ENCODE measurements at regions not wholly inside any gene's neighbourhood (a gene's known extent, or its start where the extent isn't known, plus 50 kb on each side); places are given as distances from the start of the nearest gene placed in this dataset.

GRCh38 chr6:40796260-40797221, 209.4 kb upstream of the LRFN2 start (continued):
- TF ChIP-seq AR (CRISPR knock-in tag; IDR thresholded peaks at IDR 0.05), result no peak
- no peak for TF ChIP-seq E2F5 (CRISPR knock-in tag; IDR thresholded peaks at IDR 0.05)
- TF ChIP-seq ATF1 (CRISPR knock-in tag; IDR thresholded peaks at IDR 0.05), result no peak
- no peak for TF ChIP-seq ERG (CRISPR knock-in tag; IDR thresholded peaks at IDR 0.05)
- TF ChIP-seq ZBTB43 (CRISPR knock-in tag; IDR thresholded peaks at IDR 0.05), result no peak
- no peak for TF ChIP-seq ZNF219 (CRISPR knock-in tag; IDR thresholded peaks at IDR 0.05; ENCODE audit: borderline replicate concordance)
- TF ChIP-seq HMGA2 (CRISPR knock-in tag; IDR thresholded peaks at IDR 0.05), result no peak
- TF ChIP-seq ZNF532 (CRISPR knock-in tag; IDR thresholded peaks at IDR 0.05; ENCODE audit: borderline replicate concordance), result no peak

- POLR2A ChIA-PET, result no interaction called here
- ATAC-seq, result no peak
- no peak for DNase-seq (ENCODE audit: low spot score)
- Mint-ChIP-seq H3K27ac (no peak overlapping the region), H3K27me3 (ENCODE audit: low read depth) (peaks cover 10% of the 10 kb centered on the region), H3K4me1 (peaks cover 25% of the 10 kb centered on the region), H3K4me3 (no peak overlapping the region), H3K9me3 (no peaks in the 10 kb centered on the region), H3K36me3 (no peaks in the 10 kb centered on the region)
- CTCF ChIA-PET, result no interaction called here
- TF ChIP-seq ZNF423 (CRISPR knock-in tag; IDR thresholded peaks at IDR 0.05), result no peak
- TF ChIP-seq ZSCAN18 (CRISPR knock-in tag; IDR thresholded peaks at IDR 0.05), result no peak
- TF ChIP-seq ZNF317 (CRISPR knock-in tag; IDR thresholded peaks at IDR 0.05; ENCODE audit: borderline replicate concordance, low read depth), result no peak
- TF ChIP-seq ZNF671 (CRISPR knock-in tag; IDR thresholded peaks at IDR 0.05), result no peak
- TF ChIP-seq GTF2I (CRISPR knock-in tag; conservative IDR thresholded peaks at IDR 0.05), result no peak
- no peak for TF ChIP-seq ZBTB43 (CRISPR knock-in tag; IDR thresholded peaks at IDR 0.05)
- TF ChIP-seq USF2 (CRISPR knock-in tag; IDR thresholded peaks at IDR 0.05), result no peak
- TF ChIP-seq HMGXB4 (CRISPR knock-in tag; IDR thresholded peaks at IDR 0.05), result no peak
- TF ChIP-seq TCF7 (CRISPR knock-in tag; IDR thresholded peaks at IDR 0.05; ENCODE audit: low read depth), result no peak
Measured at GRCh38 chr6:40794586-40794985, 207.4 kb upstream of the LRFN2 start.
